Natural killer cell (primary cell): ENCODE measurements at regions not wholly inside any gene's neighbourhood (a gene's known extent, or its start where the extent isn't known, plus 50 kb on each side); places are given as distances from the start of the nearest gene placed in this dataset.

Experiments
- ATAC-seq, 3 donors: fragments of 150-1000 bp in 2 of 3; fragments of 200-7000 bp in 1 of 3; cut with Tn5 transposase; 1 replicate in 1 of 3; 2 replicates in 2 of 3; pipeline ENCODE4 v1.10.0; 2021; ENCODE audit warnings: mild to moderate bottlenecking in 2 of 3, moderate library complexity in 2 of 3
- DNase-seq, 2 donors: peaks; one replicate each; pipeline versions ENCODE4 v3.0.0 to v3.0.0-alpha.2; 2013 to 2021; ENCODE audit warnings: mixed read lengths in 1 of 2
- H3K27ac ChIP-seq: one replicate; pipeline ENCODE4 v1.5.1; 2013; ENCODE audit warnings: mild to moderate bottlenecking, low read length
- H3K27me3 ChIP-seq: one replicate; pipeline ENCODE4 v1.6.1; 2013; ENCODE audit warnings: low read length; ENCODE audit not compliant: control insufficient read depth, insufficient read depth
- H3K36me3 ChIP-seq: one replicate; pipeline ENCODE4 v1.6.1; 2013; ENCODE audit warnings: low read length; ENCODE audit not compliant: control insufficient read depth, insufficient read depth
- H3K4me1 ChIP-seq: one replicate; pipeline ENCODE4 v1.6.1; 2013; ENCODE audit warnings: low read length; ENCODE audit not compliant: control insufficient read depth, insufficient read depth
- H3K4me3 ChIP-seq: one replicate; pipeline ENCODE4 v1.5.1; 2013; ENCODE audit warnings: low read length
- H3K9me3 ChIP-seq: one replicate; pipeline ENCODE4 v1.6.1; 2013; ENCODE audit warnings: low read length; ENCODE audit not compliant: control insufficient read depth, insufficient read depth
- H3K27ac Mint-ChIP-seq, 2 donors: one replicate each; pipeline ENCODE4 v1.8.0; 2022; ENCODE audit warnings: mild to moderate bottlenecking in 2 of 2, mixed read lengths in 2 of 2, moderate library complexity in 1 of 2
- H3K27me3 Mint-ChIP-seq, 2 donors: one replicate each; pipeline ENCODE4 v1.8.0; 2022; ENCODE audit warnings: low read depth in 2 of 2, mixed read lengths in 2 of 2
- H3K36me3 Mint-ChIP-seq: one replicate; pipeline ENCODE4 v1.8.0; 2022; ENCODE audit warnings: mixed read lengths
- H3K4me1 Mint-ChIP-seq, 2 donors: one replicate each; pipeline ENCODE4 v1.8.0; 2022; ENCODE audit warnings: mixed read lengths in 2 of 2
- H3K4me3 Mint-ChIP-seq: one replicate; pipeline ENCODE4 v1.8.0; 2022; ENCODE audit warnings: mild to moderate bottlenecking, moderate library complexity, mixed read lengths
- H3K9me3 Mint-ChIP-seq, 2 donors: one replicate each; pipeline ENCODE4 v1.8.0; 2022; ENCODE audit warnings: mixed read lengths in 2 of 2
- CTCF ChIP-seq: fragments of 200-600 bp; IDR thresholded peaks from one replicate; pipeline ENCODE4 v1.8.0; 2022; ENCODE audit warnings: antibody characterized with exemption
- WGBS: methylation state at CpG from one replicate; pipeline ENCODE4 v1.1.7; 2013; ENCODE audit warnings: missing lambda C conversion rate; ENCODE audit not compliant: insufficient coverage; 5-methylcytosine and 5-hydroxymethylcytosine counted together
- intact Hi-C: fragments of 100-400 bp; cut with micrococcal nuclease; formaldehyde crosslinking; loops from one replicate; pipeline ENCODE4 v1.14.2; 2022

GRCh38 chr2:191559569-191559968 lies 118.4 kb upstream of the NABP1 start:
- Histone ChIP-seq H3K4me1 (no peaks in the 10 kb centered on the region), H3K36me3 (no peaks in the 10 kb centered on the region), H3K27ac (no peak overlapping the region), H3K9me3 (no peaks in the 10 kb centered on the region), H3K27me3 (no peaks in the 10 kb centered on the region), H3K4me3 (no peak overlapping the region)
- intact Hi-C loops, result no loop called here
- H3K4me1 Mint-ChIP-seq, result peaks cover 5 to 9% of the 10 kb centered on the region in 2 donors
- no peak for TF ChIP-seq CTCF
- H3K27me3 Mint-ChIP-seq, result peaks cover 34 to 59% of the 10 kb centered on the region in 2 donors
- H3K9me3 Mint-ChIP-seq, result no peaks in the 10 kb centered on the region
- no peaks in the 10 kb centered on the region for H3K36me3 Mint-ChIP-seq
- no peak overlapping the region for H3K27ac Mint-ChIP-seq
- H3K4me3 Mint-ChIP-seq, result no peak overlapping the region
- no peak for DNase-seq
- ATAC-seq, result no peak
- WGBS, result 98% methylated on average over 4 of the region's 4 CpGs

- no peaks in the 10 kb centered on the region for H3K4me1 ChIP-seq
- no peak for DNase-seq
- H3K27me3 ChIP-seq, result peaks cover 5% of the 10 kb centered on the region
- no peak overlapping the region for H3K27ac Mint-ChIP-seq
- no peak for TF ChIP-seq CTCF
- peaks cover 2 to 7% of the 10 kb centered on the region in 2 donors for H3K4me1 Mint-ChIP-seq
- H3K9me3 Mint-ChIP-seq, result no peaks in the 10 kb centered on the region
- no peak overlapping the region for H3K27ac ChIP-seq
- WGBS, result 94% methylated on average over 13 of the region's 13 CpGs
- no peak overlapping the region for H3K4me3 Mint-ChIP-seq
- ATAC-seq, result no peak
- no peak overlapping the region for H3K4me3 ChIP-seq
- no peaks in the 10 kb centered on the region for H3K36me3 Mint-ChIP-seq
- intact Hi-C loops, result no loop called here
- H3K36me3 ChIP-seq, result no peaks in the 10 kb centered on the region
- H3K9me3 ChIP-seq, result no peaks in the 10 kb centered on the region
- peaks cover 39 to 62% of the 10 kb centered on the region in 2 donors for H3K27me3 Mint-ChIP-seq
Observed at GRCh38 chr2:191560411-191560980, 117.4 kb upstream of the NABP1 start.

- H3K36me3 ChIP-seq, result no peaks in the 10 kb centered on the region
- H3K9me3 ChIP-seq, result no peaks in the 10 kb centered on the region
- Mint-ChIP-seq H3K4me3 (no peak overlapping the region), H3K9me3 (no peaks in the 10 kb centered on the region), H3K27ac (no peak overlapping the region), H3K4me1 (peaks cover 12 to 15% of the 10 kb centered on the region in 2 donors), H3K36me3 (no peaks in the 10 kb centered on the region), H3K27me3 (peaks cover 47 to 83% of the 10 kb centered on the region in 2 donors)
- H3K4me3 ChIP-seq, result no peak overlapping the region
- TF ChIP-seq CTCF, result no peak
- ATAC-seq, result no peak
- no peak overlapping the region for H3K27ac ChIP-seq
- H3K27me3 ChIP-seq, result peaks cover 10% of the 10 kb centered on the region
- WGBS, result 88% methylated on average over 3 of the region's 3 CpGs
- DNase-seq, result no peak
- intact Hi-C loops, result no loop called here
- H3K4me1 ChIP-seq, result peaks cover 20% of the 10 kb centered on the region
Observed at GRCh38 chr2:191565120-191565519, 112.8 kb upstream of the NABP1 start.

DNA sequence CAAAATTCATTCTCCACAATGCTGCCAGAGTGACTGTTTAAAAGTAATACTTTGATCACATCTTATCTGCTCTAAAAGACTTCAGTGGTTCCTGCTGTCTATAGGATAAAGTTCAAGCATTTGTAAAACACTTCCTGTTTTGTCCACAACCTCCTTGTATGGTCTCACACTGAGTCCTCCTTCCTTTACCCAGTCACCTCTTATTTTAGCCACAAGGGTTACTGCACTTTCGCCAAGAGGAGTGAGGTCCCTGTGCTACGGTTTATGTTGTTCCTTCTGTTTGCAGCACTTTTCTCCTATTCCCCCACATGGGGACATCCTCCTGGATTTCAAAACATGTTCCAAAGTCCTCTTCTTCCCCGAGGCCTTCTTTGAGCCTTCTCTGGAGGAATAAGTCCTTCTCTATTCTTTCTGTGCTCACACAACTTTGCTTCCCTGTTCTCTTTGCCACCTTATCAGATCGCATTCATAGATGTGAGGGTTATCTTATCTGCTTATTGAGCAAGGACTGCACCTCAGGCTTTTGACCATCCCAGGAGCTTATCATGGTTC lies 112.2 kb upstream of the NABP1 start:
- peak; percentile 21 to 72 (median 42) for ATAC-seq
- Mint-ChIP-seq H3K4me3 (no peak overlapping the region), H3K27me3 (peaks cover 52 to 85% of the 10 kb centered on the region in 2 donors)

More for the DNA sequence above, 112.2 kb upstream of the NABP1 start:
- 40% methylated on average over 3 of the region's 4 CpGs for WGBS
- H3K27me3 ChIP-seq, result peaks cover 15% of the 10 kb centered on the region
- intact Hi-C loops, result loop anchor here (1.0 kb wide), 1 partner anchor 126 kb away; no protein-coding TSS in a partner anchor
- no peak for TF ChIP-seq CTCF
- H3K9me3 Mint-ChIP-seq, result no peaks in the 10 kb centered on the region
- H3K36me3 Mint-ChIP-seq, result no peaks in the 10 kb centered on the region
- DNase-seq, result no peak
- no peak overlapping the region for H3K27ac Mint-ChIP-seq
- peaks cover 20% of the 10 kb centered on the region for H3K4me1 ChIP-seq
- H3K9me3 ChIP-seq, result no peaks in the 10 kb centered on the region
- H3K4me1 Mint-ChIP-seq, result peaks cover 18 to 21% of the 10 kb centered on the region in 2 donors
- H3K36me3 ChIP-seq, result no peaks in the 10 kb centered on the region
- no peak overlapping the region for H3K27ac ChIP-seq
- no peak overlapping the region for H3K4me3 ChIP-seq
